RWPE1 (cell line): ENCODE measurements at regions not wholly inside any gene's neighbourhood (a gene's known extent, or its start where the extent isn't known, plus 50 kb on each side); places are given as distances from the start of the nearest gene placed in this dataset.

Experiments used
- CTCF ChIA-PET: fragments of 350-600 bp; sonication (Branson Sonifier 250); formaldehyde crosslinking; extraction: SDS; loops from one replicate; lab custom pipeline; 2021; lab: Yijun Ruan, JAX
- POLR2A ChIA-PET: fragments of 400-600 bp; formaldehyde crosslinking; extraction: SDS; loops from one replicate; lab custom pipeline; 2020; ENCODE audit warnings: antibody characterized with exemption; ENCODE audit not compliant: low non-redundant PET; lab: Yijun Ruan, JAX
- DNase-seq: peaks from one replicate; pipeline ENCODE4 v3.0.0; 2012; ENCODE audit warnings: low spot score
- H3K27ac ChIP-seq: fragments of 450-650 bp; 2 replicates; pipeline ENCODE4 v1.5.1; 2017
- CTCF ChIP-seq: fragments of 450-650 bp; conservative IDR thresholded peaks from 2 replicates; pipeline ENCODE4 v1.5.1; 2017; ENCODE audit warnings: low read depth, mild to moderate bottlenecking

DNA sequence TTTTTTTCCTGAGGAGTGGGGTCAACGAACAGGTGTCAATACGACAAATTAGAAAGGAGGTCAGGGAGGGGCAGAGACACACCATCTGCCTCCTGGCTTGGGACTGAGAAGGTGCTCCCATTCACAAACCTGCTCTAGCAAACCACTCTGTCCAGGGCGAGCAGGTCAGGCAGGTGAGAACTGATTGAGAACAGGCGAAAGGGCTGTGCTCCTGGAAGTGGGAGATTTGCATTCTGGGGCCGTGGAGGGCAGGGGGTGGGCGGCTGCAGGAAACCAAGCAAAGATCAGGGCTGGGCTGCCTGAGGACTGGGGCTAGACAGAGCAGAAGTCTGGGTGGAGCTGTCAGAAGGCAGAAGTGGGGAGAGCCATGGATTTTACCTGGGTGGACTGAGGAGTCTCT lies 98.9 kb upstream of the NLRP1 start:
- DNase-seq = no peak
- no peak for TF ChIP-seq CTCF
- POLR2A ChIA-PET = no interaction called here
- no peak overlapping the region for H3K27ac ChIP-seq
- CTCF ChIA-PET = interaction anchor here (0.7 kb wide), 1 partner anchor 501 kb away, joined by 3 read pairs; no protein-coding TSS in a partner anchor

GRCh38 chr17:5686074-5686635 lies 101.8 kb upstream of the NLRP1 start:
- CTCF ChIA-PET = no interaction called here
- no peak for TF ChIP-seq CTCF
- H3K27ac ChIP-seq = no peak overlapping the region
- POLR2A ChIA-PET = no interaction called here
- no peak for DNase-seq

DNA sequence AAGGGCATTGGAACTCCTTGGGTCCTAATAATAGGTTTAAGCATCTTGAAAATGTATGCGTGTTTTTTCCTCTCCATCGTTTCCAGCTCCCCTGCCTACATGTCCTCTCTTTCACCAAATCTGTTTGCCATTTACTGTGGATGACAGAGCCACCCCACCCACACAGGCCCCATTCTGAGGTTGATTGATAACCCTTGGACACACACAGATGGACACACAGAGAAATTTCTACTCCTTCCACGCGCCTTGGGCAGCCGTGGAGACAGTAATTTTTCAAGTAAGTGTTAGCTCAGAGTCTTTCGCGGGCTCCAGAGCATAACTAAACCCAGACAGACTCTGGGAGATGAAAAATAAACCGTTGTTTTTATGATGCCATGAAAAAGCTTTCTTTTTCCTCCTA lies 103.3 kb upstream of the NLRP1 start:
- TF ChIP-seq CTCF = no peak
- no peak overlapping the region for H3K27ac ChIP-seq
- CTCF ChIA-PET = no interaction called here
- POLR2A ChIA-PET = no interaction called here
- DNase-seq = no peak

- ChIA-PET CTCF (interaction anchor here (0.5 kb wide), 1 partner anchor 12 kb away, joined by 3 read pairs; no protein-coding TSS in a partner anchor), POLR2A (no interaction called here)
- no peak for TF ChIP-seq CTCF
- no peak overlapping the region for H3K27ac ChIP-seq
- no peak for DNase-seq
Measured at GRCh38 chr17:5693821-5694220, 109.5 kb upstream of the NLRP1 start.

DNA sequence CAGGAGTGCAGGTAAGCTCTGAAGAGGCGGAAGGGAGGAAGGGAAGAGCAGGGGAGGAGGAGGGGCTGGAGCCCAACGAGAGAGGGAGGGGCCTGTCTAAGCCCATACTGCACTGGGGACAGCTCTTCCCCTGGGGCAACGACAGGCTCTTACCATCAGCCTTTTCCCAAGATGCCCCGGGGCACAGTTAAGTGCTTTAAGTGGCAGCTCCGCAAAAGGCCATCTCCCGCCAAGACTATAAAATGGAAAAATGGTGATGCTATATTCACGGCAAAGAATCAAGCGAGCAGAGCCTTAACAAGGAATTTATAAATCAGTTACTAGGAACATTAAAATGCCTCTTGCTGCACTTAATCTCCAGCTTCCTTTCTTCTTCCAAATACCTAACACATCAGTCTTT lies 110.2 kb upstream of the NLRP1 start:
- H3K27ac ChIP-seq = no peak overlapping the region
- ChIA-PET POLR2A (interaction anchor here (0.6 kb wide), 1 partner anchor 67 kb away, joined by 3 read pairs; no protein-coding TSS in a partner anchor), CTCF (no interaction called here)
- DNase-seq = no peak
- no peak for TF ChIP-seq CTCF

DNA sequence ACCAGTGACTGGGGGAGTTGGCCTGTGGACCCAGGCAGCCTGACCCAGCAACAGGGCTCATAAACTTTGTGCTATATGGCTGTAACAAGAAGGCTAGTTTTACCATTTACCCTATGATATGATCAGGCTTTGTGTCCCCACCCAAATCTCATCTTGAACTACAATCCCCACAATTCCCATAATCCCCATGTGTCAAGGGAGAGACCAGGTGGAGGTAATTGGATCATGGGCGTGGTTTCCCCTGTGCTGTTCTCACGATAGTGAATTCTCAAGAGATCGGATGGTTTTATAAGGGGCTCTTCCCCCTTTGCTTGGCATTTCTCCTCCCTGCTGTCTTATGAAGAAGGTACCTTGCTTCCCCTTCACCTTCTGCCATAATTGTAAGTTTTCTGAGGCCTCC lies 111.2 kb upstream of the NLRP1 start:
- ChIA-PET POLR2A (no interaction called here), CTCF (no interaction called here)
- TF ChIP-seq CTCF = no peak
- no peak overlapping the region for H3K27ac ChIP-seq
- no peak for DNase-seq
